ENCODE measurements at regions not wholly inside any gene's neighbourhood (a gene's known extent, or its start where the extent isn't known, plus 50 kb on each side); places are given as distances from the start of the nearest gene placed in this dataset.

- DNase-seq (ENCODE audit: low spot score in 2 of 2), result no peak
- TF ChIP-seq CTCF (IDR thresholded peaks at IDR 0.05), result no peak
- TF ChIP-seq POLR2A (IDR thresholded peaks at IDR 0.05), result no peak
- intact Hi-C loops (cut with DNase I; ENCODE audit: low total_unique reads), result loop anchor here (2.0 kb wide), 1 partner anchor 209 kb away; no protein-coding TSS in a partner anchor
- H3K4me3 ChIP-seq (ENCODE audit: low read depth, poor library complexity, severe bottlenecking), result no peak overlapping the region
- 71 to 74% methylated on average over 3 of the region's 3 CpGs for WGBS, 2 donors
These were observed 51.3 kb upstream of the FAM180A start for GRCh38 chr7:135799881-135800280.

Measured in lower leg skin (tissue), 4 donors.